A673 (cell line): ENCODE measurements at regions not wholly inside any gene's neighbourhood (a gene's known extent, or its start where the extent isn't known, plus 50 kb on each side); places are given as distances from the start of the nearest gene placed in this dataset.

Source experiments
- BruUV-seq: library from RNA; stranded (reverse); fragments of 400-500 nt; replicated peaks from 2 replicates; lab custom pipeline; 2021; lab: Mats Ljungman, UMichigan
- CTCF ChIA-PET: fragments of 300-600 bp; sonication (Branson Sonifier 250); formaldehyde crosslinking; loops from one replicate; lab custom pipeline; 2022; ENCODE audit warnings: antibody characterized with exemption; lab: Charles Lee
- POLR2A ChIA-PET: fragments of 300-600 bp; sonication (Branson Sonifier 250); formaldehyde crosslinking; loops from one replicate; lab custom pipeline; 2022; ENCODE audit warnings: antibody characterized with exemption; ENCODE audit not compliant: low non-redundant PET; lab: Charles Lee
- DNase-seq: peaks from one replicate; pipeline ENCODE4 v3.0.0-alpha.2; 2015; ENCODE audit warnings: low spot score
- H3K27ac ChIP-seq: fragments of 200-600 bp; sonication (generic); 2 replicates; pipeline ENCODE4 v1.5.1; 2016; ENCODE audit warnings: mixed run types, low read depth, mild to moderate bottlenecking, mixed read lengths, antibody characterized with exemption, low read length; ENCODE audit not compliant: poor library complexity, severe bottlenecking
- H3K27me3 ChIP-seq: fragments of 200-600 bp; sonication (generic); replicated peaks from 2 replicates; pipeline ENCODE4 v1.6.1; 2017; ENCODE audit warnings: mixed run types, low read depth, mild to moderate bottlenecking, mixed read lengths, antibody characterized with exemption, low read length; ENCODE audit not compliant: insufficient read depth, poor library complexity
- H3K36me3 ChIP-seq: fragments of 200-600 bp; sonication (generic); 2 replicates; pipeline ENCODE4 v1.6.1; 2016; ENCODE audit warnings: mixed run types, mild to moderate bottlenecking, mixed read lengths, antibody characterized with exemption, low read length; ENCODE audit not compliant: insufficient read depth, poor library complexity, severe bottlenecking
- H3K4me1 ChIP-seq: fragments of 200-600 bp; sonication (generic); 2 replicates; pipeline ENCODE4 v1.6.1; 2017; ENCODE audit warnings: mixed run types, mild to moderate bottlenecking, mixed read lengths, antibody characterized with exemption, low read length; ENCODE audit not compliant: insufficient read depth, poor library complexity, severe bottlenecking
- H3K4me3 ChIP-seq: fragments of 200-600 bp; sonication (generic); 2 replicates; pipeline ENCODE4 v1.5.1; 2016; ENCODE audit warnings: low read depth, mixed run types, mild to moderate bottlenecking, mixed read lengths, low read length; ENCODE audit not compliant: poor library complexity, severe bottlenecking
- H3K9me3 ChIP-seq: fragments of 200-600 bp; sonication (generic); 2 replicates; pipeline ENCODE4 v1.6.1; 2016; ENCODE audit warnings: mixed run types, low read depth, mild to moderate bottlenecking, mixed read lengths, antibody characterized with exemption, low read length; ENCODE audit not compliant: poor library complexity, severe bottlenecking
- EZH2 ChIP-seq: fragments of 200-600 bp; sonication (generic); IDR thresholded peaks from 2 replicates; pipeline ENCODE4 v1.6.1; 2017; ENCODE audit warnings: borderline replicate concordance, low read depth, mild to moderate bottlenecking, mixed read lengths, antibody characterized with exemption, low read length; ENCODE audit not compliant: poor library complexity, severe bottlenecking
- intact Hi-C: fragments of 100-400 bp; cut with micrococcal nuclease; formaldehyde crosslinking; loops from one replicate; pipeline ENCODE4 v1.10.0; 2022; ENCODE audit not compliant: unreplicated experiment
- TF ChIP-seq, protein P1 (sequence below): fragments of 300-800, 200-600 bp; sonication (generic); conservative IDR thresholded peaks from 2 replicates; pipeline ENCODE4 v1.5.1; 2017; ENCODE audit warnings: low read depth, mild to moderate bottlenecking, antibody characterized with exemption, low read length, moderate library complexity, mixed read lengths

DNA sequence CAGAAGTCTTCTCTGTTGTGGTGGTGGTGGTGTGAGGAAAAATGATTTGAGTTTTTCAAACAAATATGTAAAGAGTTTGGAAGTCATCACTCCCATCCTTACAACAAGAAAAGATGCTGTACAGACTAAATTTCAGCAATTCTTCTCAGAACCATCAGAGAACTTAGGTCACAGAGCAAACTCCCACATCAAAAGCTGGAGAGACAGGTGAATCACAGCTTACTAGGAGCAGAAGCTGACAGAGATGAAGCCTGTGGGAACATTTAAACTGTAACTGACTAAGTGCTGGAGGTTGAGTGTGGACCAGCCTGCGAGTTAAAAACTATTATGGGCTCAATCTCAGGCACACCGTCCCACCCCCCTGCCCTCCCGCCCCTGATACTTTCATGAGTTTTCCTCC lies 97.3 kb downstream of the AKR1D1 start:
- BruUV-seq, result no TSS peak

DNA sequence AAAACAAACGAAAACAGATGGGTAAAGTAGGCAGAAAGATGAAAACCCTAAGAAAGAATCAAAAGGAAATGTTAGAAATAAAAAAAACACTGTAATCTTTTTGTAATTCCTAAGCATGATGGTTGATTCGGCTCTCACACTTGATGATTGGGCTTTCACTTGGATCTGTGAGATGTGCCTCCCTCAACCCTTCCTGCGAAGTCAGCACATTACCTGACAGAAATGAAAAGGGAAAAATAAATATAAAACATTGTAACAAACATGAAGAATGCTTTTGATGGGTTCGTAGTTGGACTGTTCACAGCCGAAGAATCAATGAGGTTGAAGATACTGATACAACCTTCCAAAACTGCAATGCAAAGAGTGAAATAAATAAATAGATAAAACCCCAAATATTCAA lies 99.8 kb downstream of the AKR1D1 start:
- no peak for DNase-seq
- no peak for TF ChIP-seq EZH2
- TF ChIP-seq, protein P1, sequence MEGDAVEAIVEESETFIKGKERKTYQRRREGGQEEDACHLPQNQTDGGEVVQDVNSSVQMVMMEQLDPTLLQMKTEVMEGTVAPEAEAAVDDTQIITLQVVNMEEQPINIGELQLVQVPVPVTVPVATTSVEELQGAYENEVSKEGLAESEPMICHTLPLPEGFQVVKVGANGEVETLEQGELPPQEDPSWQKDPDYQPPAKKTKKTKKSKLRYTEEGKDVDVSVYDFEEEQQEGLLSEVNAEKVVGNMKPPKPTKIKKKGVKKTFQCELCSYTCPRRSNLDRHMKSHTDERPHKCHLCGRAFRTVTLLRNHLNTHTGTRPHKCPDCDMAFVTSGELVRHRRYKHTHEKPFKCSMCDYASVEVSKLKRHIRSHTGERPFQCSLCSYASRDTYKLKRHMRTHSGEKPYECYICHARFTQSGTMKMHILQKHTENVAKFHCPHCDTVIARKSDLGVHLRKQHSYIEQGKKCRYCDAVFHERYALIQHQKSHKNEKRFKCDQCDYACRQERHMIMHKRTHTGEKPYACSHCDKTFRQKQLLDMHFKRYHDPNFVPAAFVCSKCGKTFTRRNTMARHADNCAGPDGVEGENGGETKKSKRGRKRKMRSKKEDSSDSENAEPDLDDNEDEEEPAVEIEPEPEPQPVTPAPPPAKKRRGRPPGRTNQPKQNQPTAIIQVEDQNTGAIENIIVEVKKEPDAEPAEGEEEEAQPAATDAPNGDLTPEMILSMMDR, result no peak
- Histone ChIP-seq H3K27me3 (no peaks in the 10 kb centered on the region), H3K4me3 (no peak overlapping the region), H3K4me1 (no peaks in the 10 kb centered on the region), H3K36me3 (no peaks in the 10 kb centered on the region), H3K9me3 (no peaks in the 10 kb centered on the region), H3K27ac (no peak overlapping the region)
- intact Hi-C loops, result no loop called here
- no TSS peak for BruUV-seq
- CTCF ChIA-PET, result no interaction called here
- POLR2A ChIA-PET, result no interaction called here

More for the DNA sequence above, 97.3 kb downstream of the AKR1D1 start:
- Histone ChIP-seq H3K36me3 (no peaks in the 10 kb centered on the region), H3K4me1 (no peaks in the 10 kb centered on the region), H3K27me3 (no peaks in the 10 kb centered on the region), H3K9me3 (no peaks in the 10 kb centered on the region), H3K4me3 (no peak overlapping the region), H3K27ac (no peak overlapping the region)
- intact Hi-C loops, result no loop called here
- POLR2A ChIA-PET, result no interaction called here
- DNase-seq, result no peak
- CTCF ChIA-PET, result no interaction called here
- TF ChIP-seq EZH2, result no peak
- TF ChIP-seq, protein P1, result no peak

DNA sequence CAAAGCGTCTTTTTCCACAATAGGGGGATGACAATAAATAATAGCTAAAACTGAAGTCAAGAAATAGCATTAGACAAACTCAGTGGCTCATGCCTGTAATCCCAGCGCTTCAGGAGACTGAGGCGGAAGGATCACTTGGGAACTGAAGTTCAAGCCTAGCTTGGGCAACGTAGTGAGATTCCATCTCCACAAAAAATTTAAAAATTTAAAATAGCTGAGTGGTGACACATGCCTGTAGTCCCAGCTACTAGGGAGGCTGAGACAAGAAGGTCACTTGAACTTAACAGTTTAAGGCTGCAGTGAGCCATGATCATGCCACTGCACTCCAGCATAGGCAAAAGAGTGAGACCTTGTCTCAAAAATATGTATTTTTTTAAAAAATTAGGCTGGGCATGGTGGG lies 107.9 kb downstream of the AKR1D1 start:
- Histone ChIP-seq H3K9me3 (peaks cover 7% of the 10 kb centered on the region), H3K27ac (no peak overlapping the region), H3K36me3 (no peaks in the 10 kb centered on the region), H3K4me3 (no peak overlapping the region), H3K4me1 (no peaks in the 10 kb centered on the region), H3K27me3 (no peaks in the 10 kb centered on the region)
- BruUV-seq, result no TSS peak
- CTCF ChIA-PET, result no interaction called here
- intact Hi-C loops, result no loop called here
- POLR2A ChIA-PET, result no interaction called here
- TF ChIP-seq EZH2, result no peak
- TF ChIP-seq, protein P1, result no peak
- DNase-seq, result no peak
